Neural progenitor cell (in vitro differentiated cells): ENCODE measurements at regions not wholly inside any gene's neighbourhood (a gene's known extent, or its start where the extent isn't known, plus 50 kb on each side); places are given as distances from the start of the nearest gene placed in this dataset.

Experiments used
- DNase-seq: peaks from one replicate; pipeline ENCODE4 v3.0.0-alpha.2; 2016; ENCODE audit warnings: low spot score
- H2AFZ ChIP-seq: fragments of 200-600 bp; sonication (generic); replicated peaks from 2 replicates; pipeline ENCODE4 v1.6.1; 2016; ENCODE audit warnings: antibody characterized with exemption
- H3F3A ChIP-seq: fragments of 200-600 bp; sonication (generic); 2 replicates; pipeline ENCODE4 v1.6.1; 2016; ENCODE audit warnings: antibody characterized with exemption, low read depth
- H3K27ac ChIP-seq: fragments of 200-600 bp; sonication (generic); 2 replicates; pipeline ENCODE4 v1.5.1; 2016; ENCODE audit warnings: mild to moderate bottlenecking
- H3K27me3 ChIP-seq: fragments of 200-600 bp; sonication (generic); 2 replicates; pipeline ENCODE4 v1.6.1; 2016; ENCODE audit warnings: mild to moderate bottlenecking, moderate library complexity
- H3K36me3 ChIP-seq: fragments of 200-600 bp; sonication (generic); 2 replicates; pipeline ENCODE4 v1.5.1; 2016
- H3K4me1 ChIP-seq: fragments of 200-600 bp; sonication (generic); 2 replicates; pipeline ENCODE4 v1.6.1; 2016; ENCODE audit warnings: mixed run types
- H3K4me2 ChIP-seq: fragments of 200-600 bp; sonication (generic); 2 replicates; pipeline ENCODE4 v1.6.1; 2016
- H3K4me3 ChIP-seq: fragments of 200-600 bp; sonication (generic); 2 replicates; pipeline ENCODE4 v1.5.1; 2016
- H3K79me2 ChIP-seq: fragments of 200-600 bp; sonication (generic); 2 replicates; pipeline ENCODE4 v1.6.1; 2016; ENCODE audit warnings: low read depth
- H3K9ac ChIP-seq: fragments of 200-600 bp; sonication (generic); 2 replicates; pipeline ENCODE4 v1.6.1; 2016
- H3K9me3 ChIP-seq: fragments of 200-600 bp; sonication (generic); 2 replicates; pipeline ENCODE4 v1.5.1; 2016; ENCODE audit warnings: low read depth
- H4K20me1 ChIP-seq: fragments of 200-600 bp; sonication (generic); 2 replicates; pipeline ENCODE4 v1.6.1; 2016; ENCODE audit warnings: low read depth
- H3K27ac Mint-ChIP-seq: 3 replicates; pipeline ENCODE4 v1.8.0; 2021; ENCODE audit warnings: mixed read lengths
- H3K27me3 Mint-ChIP-seq: 2 replicates; pipeline ENCODE4 v1.8.0; 2022; ENCODE audit warnings: low read depth, mild to moderate bottlenecking, inconsistent platforms, moderate library complexity, mixed read lengths; ENCODE audit not compliant: insufficient read depth
- H3K36me3 Mint-ChIP-seq: 3 replicates; pipeline ENCODE4 v1.8.0; 2021; ENCODE audit warnings: mixed read lengths
- H3K4me1 Mint-ChIP-seq: 3 replicates; pipeline ENCODE4 v1.8.0; 2021; ENCODE audit warnings: mixed read lengths
- H3K4me3 Mint-ChIP-seq: 3 replicates; pipeline ENCODE4 v1.8.0; 2021; ENCODE audit warnings: mild to moderate bottlenecking, moderate library complexity, mixed read lengths
- H3K9me3 Mint-ChIP-seq: 3 replicates; pipeline ENCODE4 v1.8.0; 2020; ENCODE audit warnings: mixed read lengths
- CTCF ChIP-seq: fragments of 200-600 bp; sonication (generic); IDR thresholded peaks from 2 replicates; pipeline ENCODE4 v1.5.1; 2017; ENCODE audit warnings: antibody characterized with exemption, mild to moderate bottlenecking
- EZH2 ChIP-seq: fragments of 200-600 bp; sonication (generic); IDR thresholded peaks from 2 replicates; pipeline ENCODE4 v1.6.1; 2017; ENCODE audit warnings: antibody characterized with exemption, mild to moderate bottlenecking, moderate library complexity
- EZH2phosphoT487 ChIP-seq: fragments of 200-600 bp; sonication (generic); IDR thresholded peaks from 2 replicates; pipeline ENCODE4 v1.6.1; 2017; ENCODE audit warnings: antibody characterized with exemption

GRCh38 chr10:94103192-94103591 is 109.5 kb downstream of the PLCE1 start:
- Mint-ChIP-seq H3K4me1 (peaks cover 42% of the 10 kb centered on the region), H3K27me3 (peaks cover 7% of the 10 kb centered on the region), H3K4me3 (no peak overlapping the region)

GRCh38 chr10:94103801-94104221 is 110.1 kb downstream of the PLCE1 start:
- no peak overlapping the region for H3K27ac ChIP-seq
- H3K27me3 ChIP-seq: no peaks in the 10 kb centered on the region
- DNase-seq: no peak
- H4K20me1 ChIP-seq: no peaks in the 10 kb centered on the region
- H2AFZ ChIP-seq: no peak overlapping the region
- H3K4me3 ChIP-seq: no peak overlapping the region
- no peak overlapping the region for H3K9ac ChIP-seq
- H3K4me3 Mint-ChIP-seq: no peak overlapping the region
- H3K36me3 ChIP-seq: no peaks in the 10 kb centered on the region
- H3K9me3 ChIP-seq: no peaks in the 10 kb centered on the region
- no peak overlapping the region for H3K27ac Mint-ChIP-seq
- TF ChIP-seq EZH2: no peak
- no peak for TF ChIP-seq EZH2phosphoT487
- no peak for TF ChIP-seq CTCF
- H3K4me1 ChIP-seq: peaks cover 16% of the 10 kb centered on the region
- no peaks in the 10 kb centered on the region for H3K79me2 ChIP-seq
- no peaks in the 10 kb centered on the region for H3K36me3 Mint-ChIP-seq
- no peak overlapping the region for H3K4me2 ChIP-seq
- no peaks in the 10 kb centered on the region for H3K9me3 Mint-ChIP-seq
- peaks cover 44% of the 10 kb centered on the region for H3K4me1 Mint-ChIP-seq
- H3F3A ChIP-seq: no peaks in the 10 kb centered on the region
- H3K27me3 Mint-ChIP-seq: peaks cover 12% of the 10 kb centered on the region

More at GRCh38 chr10:94103192-94103591, 109.5 kb downstream of the PLCE1 start:
- Histone ChIP-seq H3K9me3 (no peaks in the 10 kb centered on the region), H3K4me3 (no peak overlapping the region), H3K27ac (no peak overlapping the region), H4K20me1 (no peaks in the 10 kb centered on the region), H3K36me3 (no peaks in the 10 kb centered on the region), H3K79me2 (no peaks in the 10 kb centered on the region), H3K27me3 (no peaks in the 10 kb centered on the region), H2AFZ (no peak overlapping the region), H3F3A (no peaks in the 10 kb centered on the region), H3K4me1 (peaks cover 16% of the 10 kb centered on the region), H3K9ac (no peak overlapping the region), H3K4me2 (no peak overlapping the region)
- DNase-seq: no peak
- no peak for TF ChIP-seq EZH2phosphoT487
- no peak for TF ChIP-seq EZH2
- no peak for TF ChIP-seq CTCF
- H3K27ac Mint-ChIP-seq: no peak overlapping the region
- H3K9me3 Mint-ChIP-seq: no peaks in the 10 kb centered on the region
- no peaks in the 10 kb centered on the region for H3K36me3 Mint-ChIP-seq

- H3K4me3 Mint-ChIP-seq: no peak overlapping the region
- no peaks in the 10 kb centered on the region for H3K36me3 Mint-ChIP-seq
- TF ChIP-seq CTCF (no peak), EZH2phosphoT487 (no peak), EZH2 (no peak)
- no peak overlapping the region for H3K27ac Mint-ChIP-seq
- no peaks in the 10 kb centered on the region for H3K79me2 ChIP-seq
- no peaks in the 10 kb centered on the region for H3K36me3 ChIP-seq
- H3K27ac ChIP-seq: no peak overlapping the region
- peaks cover 16% of the 10 kb centered on the region for H3K4me1 ChIP-seq
- H2AFZ ChIP-seq: no peak overlapping the region
- no peaks in the 10 kb centered on the region for H3K9me3 ChIP-seq
- H3K4me2 ChIP-seq: no peak overlapping the region
- H3K27me3 ChIP-seq: no peaks in the 10 kb centered on the region
- H3K9ac ChIP-seq: no peak overlapping the region
- no peak overlapping the region for H3K4me3 ChIP-seq
- peaks cover 44% of the 10 kb centered on the region for H3K4me1 Mint-ChIP-seq
- no peak for DNase-seq
- no peaks in the 10 kb centered on the region for H4K20me1 ChIP-seq
- no peaks in the 10 kb centered on the region for H3F3A ChIP-seq
- H3K27me3 Mint-ChIP-seq: peaks cover 12% of the 10 kb centered on the region
- H3K9me3 Mint-ChIP-seq: no peaks in the 10 kb centered on the region
Measured at GRCh38 chr10:94104316-94105000, 110.7 kb downstream of the PLCE1 start.
